ENCODE measurements at regions not wholly inside any gene's neighbourhood (a gene's known extent, or its start where the extent isn't known, plus 50 kb on each side); places are given as distances from the start of the nearest gene placed in this dataset.
"Not testable (repeated sequence)": the region's sequence is repeated elsewhere in the genome, so short reads cannot be mapped to it uniquely, and the experiment has no call there.

- peaks cover 0 to 1% (median 0%) of the 10 kb centered on the region in 4 donors for H3K9me3 ChIP-seq (ENCODE audit: control insufficient read depth in 4 of 4, low read length in 3 of 4)
- WGBS, result 37% methylated on average over 2 of the region's 2 CpGs
- no peak for TF ChIP-seq HNF4G (IDR thresholded peaks at IDR 0.05)
- TF ChIP-seq JUND (IDR thresholded peaks at IDR 0.05), result no peak
- TF ChIP-seq GABPA (IDR thresholded peaks at IDR 0.05 in 1 of 2, conservative IDR thresholded peaks at IDR 0.05 in 1 of 2), result no peak
- TF ChIP-seq YY1 (IDR thresholded peaks at IDR 0.05), result no peak
- TF ChIP-seq NR2F2 (IDR thresholded peaks at IDR 0.05), result no peak
- TF ChIP-seq ZBTB33 (IDR thresholded peaks at IDR 0.05), result no peak
- no peak for TF ChIP-seq TAF1 (conservative IDR thresholded peaks at IDR 0.05)
- TF ChIP-seq FOXA2 (IDR thresholded peaks at IDR 0.05), result no peak
- no peak for TF ChIP-seq HNF4A (conservative IDR thresholded peaks at IDR 0.05)
- no peak for TF ChIP-seq REST (IDR thresholded peaks at IDR 0.05)
- no peak for TF ChIP-seq CTCF (IDR thresholded peaks at IDR 0.05; ENCODE audit: low read depth, low read length, missing input control)
- TF ChIP-seq ATF3 (IDR thresholded peaks at IDR 0.05), result no peak
- no peak for TF ChIP-seq RXRA (IDR thresholded peaks at IDR 0.05)
- no peak overlapping the region for H3K9ac ChIP-seq (ENCODE audit: low read depth in 1 of 2, low read length in 2 of 2)
- H3K4me1 ChIP-seq (ENCODE audit: control insufficient read depth in 4 of 4, insufficient read depth in 4 of 4, low read length in 3 of 4), result no peaks in the 10 kb centered on the region
- no peak overlapping the region for H3K27ac ChIP-seq (ENCODE audit: low read depth in 1 of 2, low read length in 2 of 2)
- no peak for DNase-seq (ENCODE audit: low spot score)
- H3K4me3 ChIP-seq (ENCODE audit: low read depth in 1 of 3, low read length in 3 of 3), result no peak overlapping the region
- peaks cover 0 to 3% (median 0%) of the 10 kb centered on the region in 4 donors for H3K27me3 ChIP-seq (ENCODE audit: control insufficient read depth in 4 of 4, insufficient read depth in 4 of 4, low read length in 3 of 4)
- H3K36me3 ChIP-seq (ENCODE audit: control insufficient read depth in 4 of 4, insufficient read depth in 3 of 4, low read depth in 1 of 4, low read length in 3 of 4), result no peaks in the 10 kb centered on the region
These were observed 205.0 kb upstream of the RIMS1 start for GRCh38 chr6:71681234-71681867.

GRCh38 chr6:71686021-71686677, 200.2 kb upstream of the RIMS1 start:
- H3K27ac ChIP-seq (ENCODE audit: low read depth in 1 of 2, low read length in 2 of 2); DNase-seq (ENCODE audit: low spot score); H3K27me3 ChIP-seq (ENCODE audit: control insufficient read depth in 4 of 4, insufficient read depth in 4 of 4, low read length in 3 of 4); H3K4me1 ChIP-seq (ENCODE audit: control insufficient read depth in 4 of 4, insufficient read depth in 4 of 4, low read length in 3 of 4); H3K4me3 ChIP-seq (ENCODE audit: low read depth in 1 of 3, low read length in 3 of 3); H3K9me3 ChIP-seq (ENCODE audit: control insufficient read depth in 4 of 4, low read length in 3 of 4); H3K9ac ChIP-seq (ENCODE audit: low read depth in 1 of 2, low read length in 2 of 2); H3K36me3 ChIP-seq (ENCODE audit: control insufficient read depth in 4 of 4, insufficient read depth in 3 of 4, low read depth in 1 of 4, low read length in 3 of 4): not testable (repeated sequence)
- WGBS, result 92% methylated on average over 23 of the region's 23 CpGs

All from liver (tissue), 8 donors.